Keratinocyte (primary cell): ENCODE measurements at regions not wholly inside any gene's neighbourhood (a gene's known extent, or its start where the extent isn't known, plus 50 kb on each side); places are given as distances from the start of the nearest gene placed in this dataset.

ENCODE experiments used
- CTCF ChIP-seq, 3 experiments: IDR thresholded peaks in 1 of 3; conservative IDR thresholded peaks in 1 of 3; optimal IDR thresholded peaks in 1 of 3; 2 replicates in 2 of 3; 3 replicates in 1 of 3; pipeline versions ENCODE3 to v1.5.1; 2011; ENCODE audit warnings: low read length in 3 of 3, mild to moderate bottlenecking in 3 of 3, moderate library complexity in 2 of 3, control low read depth in 1 of 3, inconsistent platforms in 1 of 3; ENCODE audit not compliant: insufficient read depth in 2 of 3; ENCODE audit errors: extremely low read depth in 1 of 3
- EZH2 ChIP-seq: IDR thresholded peaks from one replicate; pipeline ENCODE4 v1.6.1; 2012; ENCODE audit warnings: inconsistent platforms, mild to moderate bottlenecking, low read length, moderate library complexity

- TF ChIP-seq CTCF (optimal IDR thresholded peaks at IDR 0.05 in 1 of 3, IDR thresholded peaks at IDR 0.05 in 1 of 3, conservative IDR thresholded peaks at IDR 0.05 in 1 of 3; ENCODE audit: extremely low read depth in 1 of 3, insufficient read depth in 2 of 3, low read length in 3 of 3) (no peak), EZH2 (no peak)
Observed at GRCh38 chr12:124405151-124405550, 110.3 kb downstream of the RFLNA start.
